ENCODE measurements at regions not wholly inside any gene's neighbourhood (a gene's known extent, or its start where the extent isn't known, plus 50 kb on each side); places are given as distances from the start of the nearest gene placed in this dataset.

DNA sequence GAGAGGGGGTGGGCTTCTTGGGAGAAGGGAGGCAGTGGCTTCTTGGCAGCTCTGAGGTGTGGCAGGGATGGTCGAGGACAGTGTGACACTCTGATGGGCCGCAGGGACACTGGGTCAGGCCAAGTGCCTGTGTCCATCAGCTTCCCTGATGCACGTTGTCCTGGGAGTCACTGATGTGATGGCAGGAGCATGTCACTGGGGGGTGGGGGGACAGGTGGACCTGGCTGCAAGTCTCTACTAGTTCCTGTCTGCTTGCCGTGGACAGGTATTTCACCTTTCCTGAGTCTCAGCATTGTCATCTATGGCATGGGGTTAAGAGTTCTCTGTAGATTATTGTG lies 592.9 kb downstream of the TBC1D22A start:
- Histone ChIP-seq H3K9me2 (replicated peaks; ENCODE audit: low read depth, low read length) (no peaks in the 10 kb centered on the region), H3K9ac (ENCODE audit: low read depth, low read length, poor library complexity, severe bottlenecking) (no peak overlapping the region), H3F3A (ENCODE audit: low read depth) (no peaks in the 10 kb centered on the region), H3K36me3 (ENCODE audit: insufficient read depth, low read length) (no peaks in the 10 kb centered on the region), H3K9me3 (ENCODE audit: insufficient read depth, low read depth, low read length) (peaks cover 22% of the 10 kb centered on the region; the same call in 1 of the 2 replicates), H3K4me1 (ENCODE audit: insufficient read depth, low read length, poor library complexity, severe bottlenecking) (no peaks in the 10 kb centered on the region), H4K20me1 (ENCODE audit: insufficient read depth, low read length, poor library complexity, severe bottlenecking) (no peaks in the 10 kb centered on the region), H2AFZ (ENCODE audit: low read length) (no peak overlapping the region), H3K79me2 (ENCODE audit: insufficient read depth, low read length) (no peaks in the 10 kb centered on the region), H3K4me2 (ENCODE audit: low read depth, low read length, poor library complexity, severe bottlenecking) (no peak overlapping the region), H3K27me3 (ENCODE audit: insufficient read depth, low read length, poor library complexity, severe bottlenecking) (no peaks in the 10 kb centered on the region), H3K4me3 (ENCODE audit: low read length, poor library complexity, severe bottlenecking) (no peak overlapping the region)
- TF ChIP-seq EZH2phosphoT487 (IDR thresholded peaks at IDR 0.05; ENCODE audit: borderline replicate concordance) = no peak
- TF ChIP-seq, protein P1, sequence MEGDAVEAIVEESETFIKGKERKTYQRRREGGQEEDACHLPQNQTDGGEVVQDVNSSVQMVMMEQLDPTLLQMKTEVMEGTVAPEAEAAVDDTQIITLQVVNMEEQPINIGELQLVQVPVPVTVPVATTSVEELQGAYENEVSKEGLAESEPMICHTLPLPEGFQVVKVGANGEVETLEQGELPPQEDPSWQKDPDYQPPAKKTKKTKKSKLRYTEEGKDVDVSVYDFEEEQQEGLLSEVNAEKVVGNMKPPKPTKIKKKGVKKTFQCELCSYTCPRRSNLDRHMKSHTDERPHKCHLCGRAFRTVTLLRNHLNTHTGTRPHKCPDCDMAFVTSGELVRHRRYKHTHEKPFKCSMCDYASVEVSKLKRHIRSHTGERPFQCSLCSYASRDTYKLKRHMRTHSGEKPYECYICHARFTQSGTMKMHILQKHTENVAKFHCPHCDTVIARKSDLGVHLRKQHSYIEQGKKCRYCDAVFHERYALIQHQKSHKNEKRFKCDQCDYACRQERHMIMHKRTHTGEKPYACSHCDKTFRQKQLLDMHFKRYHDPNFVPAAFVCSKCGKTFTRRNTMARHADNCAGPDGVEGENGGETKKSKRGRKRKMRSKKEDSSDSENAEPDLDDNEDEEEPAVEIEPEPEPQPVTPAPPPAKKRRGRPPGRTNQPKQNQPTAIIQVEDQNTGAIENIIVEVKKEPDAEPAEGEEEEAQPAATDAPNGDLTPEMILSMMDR (conservative IDR thresholded peaks at IDR 0.05; ENCODE audit: low read length) = no peak

DNA sequence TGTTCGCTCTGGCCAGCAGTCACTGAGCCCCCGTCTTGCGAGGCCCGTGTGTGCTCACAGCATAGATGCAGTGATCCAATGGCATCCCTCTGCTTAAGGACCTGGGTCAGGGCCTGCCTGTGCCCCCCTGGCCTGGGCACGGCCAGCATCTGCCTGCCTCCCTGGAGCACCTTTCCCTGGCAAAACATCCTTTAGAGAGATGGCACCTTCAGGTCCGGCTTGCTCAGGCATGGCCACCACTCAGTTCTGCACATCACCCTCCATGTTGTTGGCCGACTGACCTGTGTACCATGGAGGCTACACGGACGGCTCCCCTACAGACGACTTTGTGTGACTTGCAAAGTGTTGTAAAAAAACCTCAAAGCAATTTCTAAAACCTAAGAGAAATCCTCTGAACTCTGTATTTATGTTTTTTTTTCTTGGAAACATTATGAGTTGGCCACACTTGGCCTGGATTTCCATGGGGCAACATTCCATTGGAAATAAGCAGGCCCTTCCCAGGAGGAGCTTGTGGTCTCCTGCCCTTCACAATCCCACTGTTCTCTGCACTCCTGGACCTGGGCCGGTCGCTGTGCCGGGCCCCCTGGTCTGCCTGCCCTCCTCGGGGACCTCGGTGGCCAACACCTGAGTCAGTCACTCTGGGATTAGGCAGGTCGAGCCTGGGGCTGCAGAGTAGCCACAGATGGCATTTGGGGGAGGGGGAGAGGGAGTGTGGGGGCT lies 592.4 kb downstream of the TBC1D22A start:
- H3K9me2 ChIP-seq (replicated peaks; ENCODE audit: low read depth, low read length) = no peaks in the 10 kb centered on the region
- H4K20me1 ChIP-seq (ENCODE audit: insufficient read depth, low read length, poor library complexity, severe bottlenecking) = no peaks in the 10 kb centered on the region
- H3K4me2 ChIP-seq (ENCODE audit: low read depth, low read length, poor library complexity, severe bottlenecking) = no peak overlapping the region
- no peak overlapping the region for H2AFZ ChIP-seq (ENCODE audit: low read length)
- H3K27me3 ChIP-seq (ENCODE audit: insufficient read depth, low read length, poor library complexity, severe bottlenecking) = no peaks in the 10 kb centered on the region
- TF ChIP-seq EZH2phosphoT487 (IDR thresholded peaks at IDR 0.05; ENCODE audit: borderline replicate concordance) = no peak
- TF ChIP-seq, protein P1 (conservative IDR thresholded peaks at IDR 0.05; ENCODE audit: low read length) = no peak
- no peaks in the 10 kb centered on the region for H3K36me3 ChIP-seq (ENCODE audit: insufficient read depth, low read length)
- no peaks in the 10 kb centered on the region for H3F3A ChIP-seq (ENCODE audit: low read depth)
- no peak overlapping the region for H3K9ac ChIP-seq (ENCODE audit: low read depth, low read length, poor library complexity, severe bottlenecking)
- no peak overlapping the region for H3K4me3 ChIP-seq (ENCODE audit: low read length, poor library complexity, severe bottlenecking)
- H3K9me3 ChIP-seq (ENCODE audit: insufficient read depth, low read depth, low read length) = peaks cover 22% of the 10 kb centered on the region; the same call in 1 of the 2 replicates
- H3K79me2 ChIP-seq (ENCODE audit: insufficient read depth, low read length) = no peaks in the 10 kb centered on the region
- no peaks in the 10 kb centered on the region for H3K4me1 ChIP-seq (ENCODE audit: insufficient read depth, low read length, poor library complexity, severe bottlenecking)

DNA sequence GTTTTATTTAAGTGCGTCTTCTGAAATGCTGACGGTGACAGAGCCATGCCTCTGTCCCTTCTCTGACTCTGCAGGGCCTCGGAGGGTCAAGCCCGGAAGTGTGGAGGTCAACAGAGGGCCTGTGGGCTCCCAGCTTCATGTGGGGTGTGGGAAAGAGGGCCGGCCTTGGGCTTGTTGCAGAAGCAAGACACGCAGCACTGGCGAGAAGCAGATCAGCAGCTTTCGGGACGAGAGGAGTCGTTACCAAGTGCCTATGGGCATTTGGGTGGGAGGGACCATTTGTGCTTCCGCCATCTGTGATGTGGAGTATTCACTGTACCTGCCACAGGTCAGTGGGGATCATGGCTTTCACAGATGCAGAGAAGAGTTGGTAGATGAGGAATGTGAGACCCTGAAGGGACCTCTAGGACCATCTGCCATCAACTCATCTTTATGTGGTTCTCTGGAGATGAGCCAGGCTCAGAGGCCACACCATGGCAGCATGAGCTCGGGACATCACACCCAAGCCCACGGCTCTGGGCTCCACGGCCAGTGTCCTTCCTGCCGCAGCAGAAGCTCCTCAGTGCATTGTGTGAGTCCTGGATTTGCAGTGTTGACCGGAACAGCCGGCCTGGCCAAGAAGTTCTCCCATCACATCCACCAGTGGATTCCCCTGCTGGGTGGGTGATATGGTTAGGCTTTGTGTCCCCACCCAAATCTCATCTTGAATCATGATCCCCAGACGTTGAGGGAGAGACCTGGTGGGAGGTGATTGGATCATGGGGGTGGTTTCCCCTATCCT lies 590.7 kb downstream of the TBC1D22A start:
- Histone ChIP-seq H3K4me2 (ENCODE audit: low read depth, low read length, poor library complexity, severe bottlenecking) (no peak overlapping the region), H3K9ac (ENCODE audit: low read depth, low read length, poor library complexity, severe bottlenecking) (no peak overlapping the region), H4K20me1 (ENCODE audit: insufficient read depth, low read length, poor library complexity, severe bottlenecking) (no peaks in the 10 kb centered on the region), H3K4me1 (ENCODE audit: insufficient read depth, low read length, poor library complexity, severe bottlenecking) (no peaks in the 10 kb centered on the region), H3K36me3 (ENCODE audit: insufficient read depth, low read length) (no peaks in the 10 kb centered on the region), H3K79me2 (ENCODE audit: insufficient read depth, low read length) (no peaks in the 10 kb centered on the region), H3K9me2 (replicated peaks; ENCODE audit: low read depth, low read length) (no peaks in the 10 kb centered on the region), H3K9me3 (ENCODE audit: insufficient read depth, low read depth, low read length) (peaks cover 22% of the 10 kb centered on the region; the same call in 1 of the 2 replicates), H3K4me3 (ENCODE audit: low read length, poor library complexity, severe bottlenecking) (no peak overlapping the region), H2AFZ (ENCODE audit: low read length) (no peak overlapping the region), H3F3A (ENCODE audit: low read depth) (no peaks in the 10 kb centered on the region), H3K27me3 (ENCODE audit: insufficient read depth, low read length, poor library complexity, severe bottlenecking) (no peaks in the 10 kb centered on the region)
- TF ChIP-seq EZH2phosphoT487 (IDR thresholded peaks at IDR 0.05; ENCODE audit: borderline replicate concordance) = no peak
- TF ChIP-seq, protein P1 (conservative IDR thresholded peaks at IDR 0.05; ENCODE audit: low read length) = no peak
